ENCODE measurements at regions not wholly inside any gene's neighbourhood (a gene's known extent, or its start where the extent isn't known, plus 50 kb on each side); places are given as distances from the start of the nearest gene placed in this dataset.

DNA sequence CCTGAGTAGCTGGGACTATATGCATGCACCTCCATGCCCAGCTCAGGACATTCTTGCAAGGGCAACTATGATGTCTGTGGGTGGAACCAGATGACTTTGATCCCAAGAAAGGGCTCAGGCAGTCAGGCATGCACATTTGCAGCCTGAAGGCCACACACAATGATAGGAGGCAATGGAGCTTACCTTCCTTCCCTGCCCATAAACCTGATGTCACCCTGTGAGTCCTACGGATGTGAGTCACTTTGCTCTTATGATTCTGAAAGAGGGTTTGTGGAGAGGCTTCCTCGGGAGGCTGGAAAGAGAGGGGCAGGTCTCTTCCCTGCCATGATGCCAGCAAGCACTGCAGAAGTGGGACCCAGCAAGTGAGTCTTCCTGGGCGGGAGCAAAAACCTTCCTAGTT, 202.4 kb downstream of the LY86 start:
- TF ChIP-seq, protein P1, sequence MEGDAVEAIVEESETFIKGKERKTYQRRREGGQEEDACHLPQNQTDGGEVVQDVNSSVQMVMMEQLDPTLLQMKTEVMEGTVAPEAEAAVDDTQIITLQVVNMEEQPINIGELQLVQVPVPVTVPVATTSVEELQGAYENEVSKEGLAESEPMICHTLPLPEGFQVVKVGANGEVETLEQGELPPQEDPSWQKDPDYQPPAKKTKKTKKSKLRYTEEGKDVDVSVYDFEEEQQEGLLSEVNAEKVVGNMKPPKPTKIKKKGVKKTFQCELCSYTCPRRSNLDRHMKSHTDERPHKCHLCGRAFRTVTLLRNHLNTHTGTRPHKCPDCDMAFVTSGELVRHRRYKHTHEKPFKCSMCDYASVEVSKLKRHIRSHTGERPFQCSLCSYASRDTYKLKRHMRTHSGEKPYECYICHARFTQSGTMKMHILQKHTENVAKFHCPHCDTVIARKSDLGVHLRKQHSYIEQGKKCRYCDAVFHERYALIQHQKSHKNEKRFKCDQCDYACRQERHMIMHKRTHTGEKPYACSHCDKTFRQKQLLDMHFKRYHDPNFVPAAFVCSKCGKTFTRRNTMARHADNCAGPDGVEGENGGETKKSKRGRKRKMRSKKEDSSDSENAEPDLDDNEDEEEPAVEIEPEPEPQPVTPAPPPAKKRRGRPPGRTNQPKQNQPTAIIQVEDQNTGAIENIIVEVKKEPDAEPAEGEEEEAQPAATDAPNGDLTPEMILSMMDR (IDR thresholded peaks at IDR 0.05), result no peak
- TF ChIP-seq POLR2A (IDR thresholded peaks at IDR 0.05), result no peak

Data from heart left ventricle (tissue), 13 donors.